Lower lobe of right lung (tissue), 2 donors: ENCODE measurements at regions not wholly inside any gene's neighbourhood (a gene's known extent, or its start where the extent isn't known, plus 50 kb on each side); places are given as distances from the start of the nearest gene placed in this dataset.

Experiments used
- ATAC-seq, 2 donors: fragments of 200-7000 bp; cut with Tn5 transposase; one replicate each; pipeline ENCODE4 v1.9.1; 2020 to 2022; ENCODE audit warnings: mild to moderate bottlenecking in 2 of 2, moderate library complexity in 2 of 2
- DNase-seq: peaks from one replicate; pipeline ENCODE4 v3.0.0-alpha.2; 2020
- H3K27ac ChIP-seq: fragments of 200-600 bp; one replicate; pipeline ENCODE4 v1.8.0; 2022
- H3K27me3 ChIP-seq: fragments of 200-600 bp; one replicate; pipeline ENCODE4 v1.8.0; 2022; ENCODE audit warnings: low read depth
- H3K36me3 ChIP-seq: fragments of 200-600 bp; one replicate; pipeline ENCODE4 v1.8.0; 2022; ENCODE audit warnings: mild to moderate bottlenecking
- H3K4me1 ChIP-seq: fragments of 200-600 bp; one replicate; pipeline ENCODE4 v1.8.0; 2022
- H3K4me3 ChIP-seq: fragments of 200-600 bp; one replicate; pipeline ENCODE4 v1.8.0; 2022; ENCODE audit warnings: mild to moderate bottlenecking
- H3K9me3 ChIP-seq: fragments of 200-600 bp; one replicate; pipeline ENCODE4 v1.8.0; 2022
- CTCF ChIP-seq: fragments of 200-600 bp; IDR thresholded peaks from one replicate; pipeline ENCODE4 v1.8.0; 2022; ENCODE audit warnings: antibody characterized with exemption, mild to moderate bottlenecking
- intact Hi-C: fragments of 100-400 bp; cut with DNase I; formaldehyde crosslinking; loops from one replicate; pipeline ENCODE4 v1.11.0; 2022
- donor health status: DM: no; HTN: yes; CAD: no; lungs with severe emphysema.

- no peak overlapping the region for H3K27ac ChIP-seq
- intact Hi-C loops, result no loop called here
- no peak overlapping the region for H3K4me3 ChIP-seq
- no peak for TF ChIP-seq CTCF
- ATAC-seq (no peak), DNase-seq (no peak)
- H3K4me1 ChIP-seq, result no peaks in the 10 kb centered on the region
- no peaks in the 10 kb centered on the region for H3K36me3 ChIP-seq
- H3K27me3 ChIP-seq, result no peaks in the 10 kb centered on the region
- no peaks in the 10 kb centered on the region for H3K9me3 ChIP-seq
Observed at GRCh38 chr13:40362502-40362901, 303.9 kb downstream of the FOXO1 start.

GRCh38 chr13:40363653-40364052, 302.8 kb downstream of the FOXO1 start:
- Histone ChIP-seq H3K27me3 (no peaks in the 10 kb centered on the region), H3K27ac (no peak overlapping the region), H3K36me3 (no peaks in the 10 kb centered on the region), H3K4me3 (no peak overlapping the region), H3K9me3 (no peaks in the 10 kb centered on the region), H3K4me1 (no peaks in the 10 kb centered on the region)
- DNase-seq (no peak), ATAC-seq (no peak)
- intact Hi-C loops, result no loop called here
- TF ChIP-seq CTCF, result no peak

- no peak overlapping the region for H3K27ac ChIP-seq
- ATAC-seq (no peak), DNase-seq (no peak)
- H3K36me3 ChIP-seq, result no peaks in the 10 kb centered on the region
- no peaks in the 10 kb centered on the region for H3K27me3 ChIP-seq
- no peak overlapping the region for H3K4me3 ChIP-seq
- intact Hi-C loops, result no loop called here
- TF ChIP-seq CTCF, result no peak
- H3K9me3 ChIP-seq, result no peaks in the 10 kb centered on the region
- H3K4me1 ChIP-seq, result no peaks in the 10 kb centered on the region
Observed at GRCh38 chr13:40366119-40366518, 300.3 kb downstream of the FOXO1 start.

- intact Hi-C loops, result no loop called here
- TF ChIP-seq CTCF, result no peak
- no peak for ATAC-seq
- Histone ChIP-seq H3K27ac (no peak overlapping the region), H3K36me3 (no peaks in the 10 kb centered on the region), H3K4me1 (no peaks in the 10 kb centered on the region), H3K9me3 (no peaks in the 10 kb centered on the region), H3K4me3 (no peak overlapping the region), H3K27me3 (no peaks in the 10 kb centered on the region)
- no peak for DNase-seq
Observed at GRCh38 chr13:40368127-40368891, 298.1 kb downstream of the FOXO1 start.

- Histone ChIP-seq H3K9me3 (no peaks in the 10 kb centered on the region), H3K4me1 (no peaks in the 10 kb centered on the region), H3K36me3 (no peaks in the 10 kb centered on the region), H3K27ac (no peak overlapping the region), H3K27me3 (no peaks in the 10 kb centered on the region), H3K4me3 (no peak overlapping the region)
- no peak for DNase-seq
- no peak for ATAC-seq
- intact Hi-C loops, result no loop called here
- TF ChIP-seq CTCF, result no peak
Observed at GRCh38 chr13:40370661-40371060, 295.8 kb downstream of the FOXO1 start.
